IPS-15b (cell line): ENCODE measurements at regions not wholly inside any gene's neighbourhood (a gene's known extent, or its start where the extent isn't known, plus 50 kb on each side); places are given as distances from the start of the nearest gene placed in this dataset.

Experiments used
- H3K27me3 ChIP-seq: one replicate; pipeline ENCODE4 v1.6.1; 2013; ENCODE audit warnings: low read length; ENCODE audit not compliant: control insufficient read depth, insufficient read depth
- H3K36me3 ChIP-seq: one replicate; pipeline ENCODE4 v1.6.1; 2013; ENCODE audit warnings: low read length; ENCODE audit not compliant: control insufficient read depth, insufficient read depth
- H3K4me1 ChIP-seq: one replicate; pipeline ENCODE4 v1.6.1; 2013; ENCODE audit warnings: mild to moderate bottlenecking, low read length; ENCODE audit not compliant: control insufficient read depth, insufficient read depth
- H3K4me3 ChIP-seq: one replicate; pipeline ENCODE4 v1.5.1; 2013; ENCODE audit warnings: low read depth, low read length
- H3K9ac ChIP-seq: one replicate; pipeline ENCODE4 v1.6.1; 2013; ENCODE audit warnings: low read depth, mild to moderate bottlenecking, low read length
- H3K9me3 ChIP-seq: one replicate; pipeline ENCODE4 v1.6.1; 2013; ENCODE audit warnings: mild to moderate bottlenecking, low read length; ENCODE audit not compliant: control insufficient read depth, insufficient read depth

DNA sequence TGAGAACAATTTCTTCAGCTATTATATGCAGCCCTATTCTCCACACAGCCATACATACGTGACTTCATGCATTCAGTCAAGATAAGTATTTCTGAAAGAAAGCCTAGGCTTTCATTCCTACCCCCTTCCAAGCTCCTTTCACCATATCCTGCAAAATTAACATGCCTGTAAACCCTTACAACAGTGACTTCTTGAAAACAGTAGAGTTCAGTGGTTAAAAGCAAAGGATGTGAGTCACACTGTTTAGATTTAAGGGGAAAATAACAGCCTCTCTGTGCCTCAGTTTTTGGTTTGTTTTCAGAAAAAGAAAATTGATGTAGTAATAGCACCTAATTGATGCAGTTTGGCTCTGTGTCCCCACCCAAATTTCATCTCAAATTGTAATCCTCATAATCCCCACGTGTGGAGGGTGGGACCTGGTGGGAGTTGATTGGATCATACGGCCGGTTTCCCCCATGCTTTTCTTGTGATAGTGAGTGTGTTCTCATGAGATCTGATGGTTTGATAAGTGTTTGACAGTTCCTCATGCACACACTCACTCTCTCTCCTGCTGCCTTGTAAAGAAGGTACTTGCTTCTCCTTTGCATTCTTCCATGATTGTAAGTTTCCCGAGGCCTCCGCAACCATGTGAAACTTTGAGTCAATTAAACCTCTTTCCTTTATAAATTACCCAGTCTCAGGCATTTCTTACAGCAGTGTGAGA, 264.8 kb downstream of the CETN3 start:
- H3K27me3 ChIP-seq, result no peaks in the 10 kb centered on the region
- H3K36me3 ChIP-seq, result no peaks in the 10 kb centered on the region
- no peak overlapping the region for H3K4me3 ChIP-seq
- no peaks in the 10 kb centered on the region for H3K9me3 ChIP-seq
- peaks cover 5% of the 10 kb centered on the region for H3K4me1 ChIP-seq
- no peak overlapping the region for H3K9ac ChIP-seq

- Histone ChIP-seq H3K9me3 (no peaks in the 10 kb centered on the region), H3K9ac (no peak overlapping the region), H3K36me3 (no peaks in the 10 kb centered on the region), H3K4me3 (no peak overlapping the region), H3K4me1 (peaks cover 5% of the 10 kb centered on the region), H3K27me3 (no peaks in the 10 kb centered on the region)
Observed at GRCh38 chr5:90142541-90142940, 267.0 kb downstream of the CETN3 start.

DNA sequence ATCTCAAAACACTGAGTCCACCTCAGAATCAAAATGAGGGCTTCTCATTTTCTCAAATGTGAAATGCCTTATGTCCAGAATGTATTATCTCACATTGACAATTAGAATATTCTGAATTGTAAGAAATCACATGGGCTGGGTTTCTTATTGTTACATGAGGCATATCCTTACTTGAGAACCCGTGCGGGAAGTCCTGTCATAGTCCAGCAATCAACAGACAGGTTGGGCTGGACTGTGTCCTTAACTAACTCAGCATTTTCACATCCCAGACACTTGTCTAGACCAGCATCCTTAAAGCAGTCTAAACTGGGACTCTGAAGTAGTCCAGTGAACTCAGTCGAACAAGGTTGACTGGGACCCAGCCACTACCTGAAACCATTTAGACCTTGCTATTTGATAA, 267.6 kb downstream of the CETN3 start:
- Histone ChIP-seq H3K9me3 (no peaks in the 10 kb centered on the region), H3K9ac (no peak overlapping the region), H3K4me1 (peaks cover 5% of the 10 kb centered on the region), H3K4me3 (no peak overlapping the region), H3K36me3 (no peaks in the 10 kb centered on the region), H3K27me3 (no peaks in the 10 kb centered on the region)

DNA sequence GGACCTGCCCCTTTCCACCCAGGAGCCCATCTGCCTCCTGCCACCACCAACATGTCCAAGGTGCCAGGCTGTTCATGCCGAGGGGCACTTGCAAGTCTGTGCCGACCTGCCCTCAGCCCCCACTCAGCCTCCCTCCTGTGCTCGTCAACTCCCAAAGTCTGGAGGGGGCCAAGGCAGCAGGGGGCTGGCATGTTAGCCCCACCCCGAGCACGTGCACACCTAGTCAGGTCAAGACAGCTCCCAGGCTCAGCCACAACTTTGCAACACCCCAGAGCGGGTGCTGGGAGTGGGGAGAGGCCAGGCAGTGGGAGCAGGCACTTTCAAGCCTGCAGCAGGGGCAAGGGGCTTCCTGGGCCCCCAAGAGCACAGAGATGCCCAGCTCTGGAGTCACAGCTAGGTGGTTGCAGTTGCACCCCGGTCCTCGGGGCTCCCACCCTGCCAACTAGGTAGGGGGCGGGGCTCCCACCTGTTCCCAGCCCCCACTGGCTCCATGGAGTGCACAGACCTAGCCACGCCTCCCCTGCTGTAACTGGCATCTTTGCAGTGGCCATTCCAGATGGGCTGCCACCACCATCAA, 272.5 kb downstream of the CETN3 start:
- Histone ChIP-seq H3K9me3 (no peaks in the 10 kb centered on the region), H3K4me1 (no peaks in the 10 kb centered on the region), H3K4me3 (no peak overlapping the region), H3K36me3 (no peaks in the 10 kb centered on the region), H3K27me3 (no peaks in the 10 kb centered on the region), H3K9ac (no peak overlapping the region)

- Histone ChIP-seq H3K4me1 (peaks cover 4% of the 10 kb centered on the region), H3K9ac (no peak overlapping the region), H3K9me3 (no peaks in the 10 kb centered on the region), H3K27me3 (no peaks in the 10 kb centered on the region), H3K4me3 (no peak overlapping the region), H3K36me3 (no peaks in the 10 kb centered on the region)
Observed at GRCh38 chr5:90135779-90136378, 273.7 kb downstream of the CETN3 start.

DNA sequence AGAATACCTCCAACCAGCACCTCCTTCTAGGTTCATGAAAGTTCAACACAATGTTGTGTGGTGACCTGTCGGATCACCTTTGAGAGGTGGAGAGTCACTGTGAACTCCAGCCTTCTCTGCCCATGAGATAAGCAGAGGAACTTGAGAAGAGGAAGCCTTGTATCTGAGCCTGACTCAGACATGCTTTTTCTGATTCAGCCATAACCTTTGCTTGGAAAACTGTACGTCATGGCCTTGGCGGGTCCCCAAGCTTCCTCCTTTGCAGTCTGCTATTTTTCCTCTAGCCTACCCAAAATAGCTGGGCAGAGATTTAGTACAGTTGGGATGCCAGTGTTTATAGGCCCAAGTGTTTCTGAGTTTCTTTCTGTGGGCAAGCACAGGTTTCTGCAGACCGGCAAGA, 274.7 kb downstream of the CETN3 start:
- Histone ChIP-seq H3K36me3 (no peaks in the 10 kb centered on the region), H3K9ac (no peak overlapping the region), H3K9me3 (no peaks in the 10 kb centered on the region), H3K27me3 (no peaks in the 10 kb centered on the region), H3K4me1 (peaks cover 4% of the 10 kb centered on the region), H3K4me3 (no peak overlapping the region)

- Histone ChIP-seq H3K9ac (no peak overlapping the region), H3K4me1 (peaks cover 4% of the 10 kb centered on the region), H3K4me3 (no peak overlapping the region), H3K27me3 (no peaks in the 10 kb centered on the region), H3K9me3 (no peaks in the 10 kb centered on the region), H3K36me3 (no peaks in the 10 kb centered on the region)
Observed at GRCh38 chr5:90134381-90134780, 275.2 kb downstream of the CETN3 start.

GRCh38 chr5:90133941-90134340, 275.6 kb downstream of the CETN3 start:
- Histone ChIP-seq H3K36me3 (no peaks in the 10 kb centered on the region), H3K4me1 (peaks cover 4% of the 10 kb centered on the region), H3K9me3 (no peaks in the 10 kb centered on the region), H3K4me3 (no peak overlapping the region), H3K9ac (no peak overlapping the region), H3K27me3 (no peaks in the 10 kb centered on the region)

GRCh38 chr5:90131383-90132133, 278.0 kb downstream of the CETN3 start:
- no peaks in the 10 kb centered on the region for H3K36me3 ChIP-seq

DNA sequence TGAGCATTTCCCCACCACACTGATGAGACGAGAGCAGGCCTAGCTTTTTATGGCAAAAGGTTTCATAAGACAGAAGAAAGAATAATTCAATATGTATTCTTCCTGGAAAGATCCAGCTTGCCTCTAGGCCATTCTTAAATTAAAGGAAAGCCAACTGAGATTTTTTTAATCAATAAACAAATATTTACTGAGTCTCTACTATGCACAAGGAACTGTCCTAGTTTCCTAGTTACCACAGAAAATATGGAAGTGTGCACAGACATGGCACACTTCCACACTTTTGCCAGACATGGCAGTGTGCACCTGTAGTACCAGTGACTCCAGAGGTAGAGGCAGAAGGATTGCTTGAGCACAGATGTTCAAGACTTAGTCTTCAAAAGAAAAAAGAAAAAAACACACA, 281.0 kb downstream of the CETN3 start:
- H3K9ac ChIP-seq, result no peak overlapping the region
- no peaks in the 10 kb centered on the region for H3K36me3 ChIP-seq
- H3K4me3 ChIP-seq, result no peak overlapping the region
- peaks cover 4% of the 10 kb centered on the region for H3K4me1 ChIP-seq
- H3K27me3 ChIP-seq, result no peaks in the 10 kb centered on the region
- no peaks in the 10 kb centered on the region for H3K9me3 ChIP-seq

More at GRCh38 chr5:90131383-90132133, 278.0 kb downstream of the CETN3 start:
- no peak overlapping the region for H3K4me3 ChIP-seq
- no peak overlapping the region for H3K9ac ChIP-seq
- H3K9me3 ChIP-seq, result no peaks in the 10 kb centered on the region
- H3K27me3 ChIP-seq, result no peaks in the 10 kb centered on the region
- H3K4me1 ChIP-seq, result peaks cover 4% of the 10 kb centered on the region

DNA sequence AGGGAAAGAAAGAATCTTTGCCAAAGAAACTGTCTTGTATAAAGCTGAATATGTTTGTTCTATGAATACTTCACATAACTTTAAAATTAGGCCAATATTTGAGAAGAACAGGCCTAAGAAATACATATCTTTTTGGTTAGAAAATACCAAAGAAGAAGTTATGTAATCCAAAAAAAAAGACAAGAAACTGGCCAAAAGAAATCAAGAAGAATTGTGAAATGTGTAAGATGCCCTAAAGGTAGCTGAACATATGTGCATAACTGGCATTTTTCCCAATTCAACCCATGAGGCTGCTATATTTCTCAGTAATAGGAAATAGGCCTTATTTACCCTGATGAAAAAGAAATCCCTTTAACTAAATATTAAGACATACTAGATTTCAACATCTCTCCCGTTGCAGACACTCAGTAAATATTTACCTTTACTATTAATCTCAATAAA, 290.0 kb downstream of the CETN3 start:
- no peaks in the 10 kb centered on the region for H3K9me3 ChIP-seq
- no peak overlapping the region for H3K4me3 ChIP-seq
- no peaks in the 10 kb centered on the region for H3K4me1 ChIP-seq
- H3K36me3 ChIP-seq, result no peaks in the 10 kb centered on the region
- no peak overlapping the region for H3K9ac ChIP-seq
- H3K27me3 ChIP-seq, result no peaks in the 10 kb centered on the region
